Germinal center (tissue), 1 donor: ENCODE measurements at regions not wholly inside any gene's neighbourhood (a gene's known extent, or its start where the extent isn't known, plus 50 kb on each side); places are given as distances from the start of the nearest gene placed in this dataset.

ENCODE experiments used
- DNase-seq: peaks from one replicate; pipeline ENCODE4 v3.0.0; 2012; ENCODE audit warnings: mixed read lengths, low spot score

GRCh38 chr13:32910530-32910929 lies 105.7 kb upstream of the KL start:
- DNase-seq: no peak

GRCh38 chr13:32911506-32911905 lies 104.7 kb upstream of the KL start:
- peak; percentile 24 for DNase-seq

- no peak for DNase-seq
These were observed 101.5 kb upstream of the KL start for GRCh38 chr13:32914686-32915085.

- no peak for DNase-seq
These were observed 98.7 kb upstream of the KL start for GRCh38 chr13:32917504-32917903.

- DNase-seq: no peak
These were observed 92.5 kb upstream of the KL start for GRCh38 chr13:32923725-32924124.

- no peak for DNase-seq
These were observed 91.3 kb upstream of the KL start for GRCh38 chr13:32924886-32925285.

- DNase-seq: no peak
These were observed 90.7 kb upstream of the KL start for GRCh38 chr13:32925506-32925905.

GRCh38 chr13:32932376-32932775 lies 83.8 kb upstream of the KL start:
- no peak for DNase-seq

- DNase-seq: no peak
These were observed 79.5 kb upstream of the KL start for GRCh38 chr13:32936716-32937115.

- no peak for DNase-seq
These were observed 77.9 kb upstream of the KL start for GRCh38 chr13:32938314-32938713.

GRCh38 chr13:32938907-32939306 lies 77.3 kb upstream of the KL start:
- no peak for DNase-seq

GRCh38 chr13:32940601-32941000 lies 75.6 kb upstream of the KL start:
- no peak for DNase-seq

- DNase-seq: no peak
These were observed 74.9 kb upstream of the KL start for GRCh38 chr13:32941368-32941767.

- DNase-seq: no peak
These were observed 69.7 kb upstream of the KL start for GRCh38 chr13:32946558-32946957.

GRCh38 chr13:32947411-32948276 lies 68.6 kb upstream of the KL start:
- DNase-seq: no peak

- no peak for DNase-seq
These were observed 66.4 kb upstream of the KL start for GRCh38 chr13:32949820-32950219.

GRCh38 chr13:32951580-32951979 lies 64.6 kb upstream of the KL start:
- no peak for DNase-seq

- no peak for DNase-seq
These were observed 60.2 kb upstream of the KL start for GRCh38 chr13:32955881-32956594.

- no peak for DNase-seq
These were observed 59.7 kb upstream of the KL start for GRCh38 chr13:32956595-32956933.

GRCh38 chr13:32960626-32961025 lies 55.6 kb upstream of the KL start:
- no peak for DNase-seq

GRCh38 chr13:32961724-32962123 lies 54.5 kb upstream of the KL start:
- no peak for DNase-seq

- DNase-seq: no peak
These were observed 53.9 kb upstream of the KL start for GRCh38 chr13:32962342-32962741.

- no peak for DNase-seq
These were observed 51.2 kb upstream of the KL start for GRCh38 chr13:32964987-32965386.
